LHCN-M2 (cell line): ENCODE measurements at regions not wholly inside any gene's neighbourhood (a gene's known extent, or its start where the extent isn't known, plus 50 kb on each side); places are given as distances from the start of the nearest gene placed in this dataset.

ENCODE experiments used
- DNase-seq: peaks from one replicate; pipeline ENCODE4 v3.0.0-alpha.2; 2012; ENCODE audit warnings: low read depth

DNA sequence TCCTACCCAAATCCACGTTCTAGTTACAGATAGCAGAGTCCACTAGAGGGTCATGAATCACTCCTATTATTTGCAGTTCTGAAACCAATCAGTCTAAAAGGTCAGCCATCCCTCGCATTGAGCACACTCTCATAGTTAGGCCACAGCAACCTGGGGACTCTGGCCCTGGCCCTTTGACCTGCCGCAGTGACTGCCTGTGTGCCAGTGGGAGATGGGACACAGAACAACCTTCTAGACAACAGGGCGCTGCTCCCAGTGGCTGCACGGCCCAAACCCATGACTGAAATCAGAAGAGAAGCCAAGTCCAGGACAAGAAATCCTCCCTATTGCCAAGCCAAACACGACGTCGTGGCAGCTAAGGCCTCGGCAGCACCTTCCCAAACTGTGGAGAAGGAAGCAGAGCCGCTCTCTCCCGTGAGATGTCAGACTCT lies 158.5 kb downstream of the HERPUD2 start:
- DNase-seq: no peak

DNA sequence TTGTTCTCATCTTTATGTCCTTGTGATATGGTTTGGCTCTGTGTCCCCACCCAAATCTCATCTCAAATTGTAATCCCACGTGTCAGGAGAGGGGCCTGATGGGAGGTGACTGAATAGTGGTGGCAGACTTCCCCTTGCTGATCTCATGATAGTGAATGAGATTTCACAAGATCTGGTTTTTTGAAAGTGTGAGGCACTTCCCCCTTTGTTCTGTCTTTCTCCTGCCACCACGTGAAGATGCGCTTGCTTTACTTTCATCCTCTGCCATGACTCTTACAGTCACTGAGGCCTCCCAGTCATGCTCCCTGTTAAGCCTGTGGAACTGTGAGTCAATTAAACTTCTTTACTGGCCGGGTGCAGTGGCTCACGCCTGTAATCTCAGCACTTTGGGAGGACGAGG lies 161.0 kb downstream of the HERPUD2 start:
- no peak for DNase-seq

DNA sequence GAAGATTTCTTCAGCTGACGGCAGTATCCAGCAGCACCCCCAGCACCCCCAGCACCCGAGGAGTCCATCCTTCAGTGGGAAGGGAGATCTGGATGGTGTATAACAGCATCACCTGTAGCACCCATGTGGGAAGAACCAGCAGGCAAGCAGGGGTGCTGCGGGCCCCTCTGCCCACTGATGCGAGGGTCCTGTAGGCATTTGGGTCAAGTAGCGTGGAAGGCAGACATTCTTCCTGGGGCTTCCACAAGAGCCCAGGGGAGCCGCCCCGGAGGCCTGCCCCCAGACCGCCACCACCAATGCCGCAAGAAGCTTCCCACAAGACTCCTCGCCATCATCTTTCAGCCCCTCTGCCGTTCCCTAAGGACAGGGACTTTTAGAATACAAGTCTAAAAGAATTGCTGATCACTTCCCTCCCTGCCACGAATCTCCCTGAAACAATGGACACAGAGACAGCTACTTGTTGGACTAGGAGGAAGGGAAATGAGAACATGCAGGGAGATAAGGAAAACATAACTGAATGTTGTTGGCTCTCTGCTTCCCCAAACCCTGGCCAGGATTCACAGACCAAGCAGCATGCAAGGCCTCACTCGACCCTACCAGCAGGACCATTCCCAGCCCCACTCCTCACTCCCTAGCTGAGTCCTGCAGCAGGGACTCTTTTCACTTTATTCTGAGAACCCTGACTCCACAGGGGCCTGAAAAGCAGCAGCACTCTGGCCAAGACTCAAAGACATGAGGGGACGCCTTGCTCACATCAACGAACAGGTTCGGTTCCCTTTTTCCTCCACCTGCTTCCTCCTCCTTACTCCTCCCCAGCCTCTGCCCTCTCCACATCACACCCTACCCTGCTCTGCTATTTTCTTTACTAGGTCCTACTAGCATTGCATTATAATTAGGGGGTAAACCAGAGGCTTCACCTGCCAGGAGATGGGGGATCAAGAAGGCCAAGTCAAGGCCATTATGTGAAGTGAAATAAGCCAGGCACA lies 164.5 kb downstream of the HERPUD2 start:
- DNase-seq: no peak

DNA sequence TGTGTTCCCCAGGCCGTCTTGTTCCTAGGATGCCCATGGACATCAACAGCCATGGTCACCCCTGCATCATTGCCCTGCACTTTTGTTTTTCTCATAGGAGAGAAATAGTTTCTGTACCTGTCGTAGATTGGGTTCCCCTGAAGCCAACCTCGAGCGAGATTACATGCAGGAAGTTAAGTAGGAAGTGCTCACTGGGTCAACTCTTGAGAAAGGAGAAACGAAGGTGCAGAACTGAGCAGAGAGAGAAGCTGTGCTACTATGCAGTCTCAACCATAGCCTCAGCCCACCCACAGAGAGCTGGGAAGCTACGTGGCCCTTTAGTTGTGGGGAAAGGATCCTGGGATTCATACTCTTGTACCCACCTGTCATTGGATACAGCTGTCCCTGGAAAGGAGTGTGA lies 165.2 kb downstream of the HERPUD2 start:
- no peak for DNase-seq

DNA sequence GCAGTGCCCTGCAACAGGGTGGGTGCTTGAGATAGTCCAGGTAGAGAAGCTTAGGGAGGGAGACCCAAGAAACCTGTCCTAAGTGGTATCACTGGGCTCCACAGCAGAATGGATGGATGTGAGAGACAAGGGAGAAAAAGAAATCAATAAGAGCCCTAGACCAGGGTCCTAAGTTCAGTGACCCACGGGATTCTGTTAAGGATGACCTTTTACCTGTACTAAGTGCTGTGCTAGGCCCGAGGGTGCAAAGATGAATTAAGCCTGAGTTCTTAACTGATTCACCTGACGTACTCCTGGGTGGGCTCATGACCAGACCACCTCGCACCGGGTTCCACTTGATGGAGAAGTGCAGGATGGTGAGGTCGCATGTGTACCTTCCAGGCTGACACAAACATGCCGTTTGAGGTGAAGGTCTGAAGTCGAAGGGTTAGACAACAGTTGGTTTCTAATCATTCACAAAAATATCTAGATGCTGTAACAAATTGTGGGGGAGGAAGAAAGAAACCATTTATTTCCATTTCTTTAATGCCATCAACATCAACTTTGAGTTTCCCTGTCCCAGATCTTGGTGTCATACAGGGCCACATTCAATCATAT lies 166.5 kb downstream of the HERPUD2 start:
- no peak for DNase-seq

DNA sequence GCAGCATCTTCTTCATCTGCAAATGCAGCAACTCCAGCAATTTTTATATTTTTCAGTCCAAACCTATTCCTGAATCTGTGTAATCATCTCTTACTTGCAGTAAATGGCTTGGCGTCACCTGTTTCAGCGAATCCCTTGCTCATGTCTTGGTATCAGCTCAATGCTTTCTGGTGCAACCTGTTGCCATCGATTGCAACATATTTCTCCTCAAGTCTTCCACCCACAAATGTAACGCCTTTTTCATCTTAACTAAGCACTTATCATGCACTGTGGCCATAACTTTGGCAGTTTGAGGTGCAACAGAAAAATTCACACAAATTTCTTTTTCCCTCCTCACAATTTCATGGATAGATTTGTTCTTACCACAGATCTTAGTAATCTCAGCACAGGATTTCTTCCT lies 168.3 kb downstream of the HERPUD2 start:
- no peak for DNase-seq

DNA sequence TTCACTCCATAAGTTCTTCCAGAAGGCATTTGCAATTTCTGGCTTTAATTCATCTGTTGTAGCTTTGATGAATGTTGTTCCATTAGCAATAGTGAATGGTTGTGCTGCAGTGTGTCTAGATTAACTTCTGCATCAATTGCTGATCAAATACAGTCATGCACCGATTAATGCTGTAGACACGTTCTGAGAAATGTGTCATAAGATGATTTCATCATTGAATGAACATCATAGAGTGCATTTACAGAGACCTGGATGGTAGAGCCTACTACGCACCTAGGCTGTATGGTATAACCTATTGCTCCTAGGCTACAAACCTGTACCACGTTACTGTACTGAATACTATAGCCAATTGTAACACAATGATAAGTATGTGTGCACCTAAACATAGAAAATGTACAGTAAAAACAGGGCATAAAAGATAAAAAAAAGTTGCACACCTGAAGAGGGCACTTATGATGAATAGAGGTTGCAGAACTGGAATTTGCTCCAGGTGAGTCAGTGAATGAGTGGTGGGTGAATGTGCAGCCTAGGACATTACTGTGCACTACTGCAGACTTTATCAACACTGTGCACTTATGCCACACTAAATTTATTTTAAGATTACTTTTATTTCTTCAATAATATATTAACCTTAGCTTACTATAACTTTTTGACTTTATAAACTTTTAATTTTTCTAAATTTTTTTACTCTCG lies 170.7 kb downstream of the HERPUD2 start:
- DNase-seq: no peak

DNA sequence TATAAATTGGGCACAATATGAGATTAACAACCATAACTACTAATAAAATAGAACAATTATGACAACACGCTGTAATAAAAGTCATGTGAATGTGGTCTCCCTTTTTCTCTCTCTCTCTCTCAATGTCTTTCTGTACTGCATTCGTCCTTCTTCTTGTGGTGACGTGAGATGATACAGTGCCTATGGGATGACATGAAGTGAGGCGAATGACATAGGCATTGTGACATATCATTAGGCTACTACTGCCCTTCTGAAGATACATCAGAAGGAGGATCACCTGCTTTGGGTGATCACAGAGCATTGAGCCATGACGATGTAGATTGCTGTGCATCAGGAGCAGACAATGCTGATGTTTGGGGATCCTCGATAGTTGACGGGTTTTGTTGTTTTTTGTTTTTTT lies 171.6 kb downstream of the HERPUD2 start:
- no peak for DNase-seq

DNA sequence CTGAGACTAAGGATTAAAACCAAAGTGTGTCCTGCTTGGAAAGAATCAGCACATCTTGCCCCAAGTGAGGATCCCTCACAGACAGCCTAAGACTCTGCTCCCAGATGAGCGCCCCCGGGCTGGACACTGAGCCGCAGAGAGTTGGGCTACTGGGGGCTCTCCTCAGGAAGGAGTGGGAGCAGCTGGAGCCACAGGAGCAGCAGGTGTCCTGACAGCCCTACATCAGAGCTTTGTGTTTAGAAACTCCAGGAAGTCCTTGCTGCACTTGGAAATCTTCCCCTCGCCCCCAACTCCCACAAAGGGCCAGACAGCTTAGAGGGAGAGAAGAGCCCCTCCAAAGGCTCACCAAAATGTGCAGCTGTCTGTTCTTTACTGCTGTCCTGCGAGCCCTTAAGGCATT lies 172.2 kb downstream of the HERPUD2 start:
- no peak for DNase-seq

DNA sequence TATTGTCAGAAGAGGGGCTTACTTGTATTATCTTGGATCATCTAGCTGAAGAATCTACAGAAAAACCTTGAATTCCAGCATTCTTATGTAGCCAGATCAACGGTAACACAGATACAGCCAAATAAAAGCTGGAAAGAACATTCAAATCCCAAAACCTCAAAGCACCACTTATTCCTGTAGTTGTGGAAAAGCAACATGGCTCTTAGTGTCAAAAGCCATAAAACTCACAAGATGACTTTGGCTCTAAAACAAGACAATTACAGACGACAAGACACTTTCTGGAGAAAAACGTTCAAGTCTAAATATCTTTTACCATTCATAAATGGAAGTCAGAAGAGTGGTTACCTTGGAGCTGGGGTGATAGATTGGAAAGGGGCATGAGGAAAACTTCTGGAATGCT lies 173.0 kb downstream of the HERPUD2 start:
- DNase-seq: no peak

DNA sequence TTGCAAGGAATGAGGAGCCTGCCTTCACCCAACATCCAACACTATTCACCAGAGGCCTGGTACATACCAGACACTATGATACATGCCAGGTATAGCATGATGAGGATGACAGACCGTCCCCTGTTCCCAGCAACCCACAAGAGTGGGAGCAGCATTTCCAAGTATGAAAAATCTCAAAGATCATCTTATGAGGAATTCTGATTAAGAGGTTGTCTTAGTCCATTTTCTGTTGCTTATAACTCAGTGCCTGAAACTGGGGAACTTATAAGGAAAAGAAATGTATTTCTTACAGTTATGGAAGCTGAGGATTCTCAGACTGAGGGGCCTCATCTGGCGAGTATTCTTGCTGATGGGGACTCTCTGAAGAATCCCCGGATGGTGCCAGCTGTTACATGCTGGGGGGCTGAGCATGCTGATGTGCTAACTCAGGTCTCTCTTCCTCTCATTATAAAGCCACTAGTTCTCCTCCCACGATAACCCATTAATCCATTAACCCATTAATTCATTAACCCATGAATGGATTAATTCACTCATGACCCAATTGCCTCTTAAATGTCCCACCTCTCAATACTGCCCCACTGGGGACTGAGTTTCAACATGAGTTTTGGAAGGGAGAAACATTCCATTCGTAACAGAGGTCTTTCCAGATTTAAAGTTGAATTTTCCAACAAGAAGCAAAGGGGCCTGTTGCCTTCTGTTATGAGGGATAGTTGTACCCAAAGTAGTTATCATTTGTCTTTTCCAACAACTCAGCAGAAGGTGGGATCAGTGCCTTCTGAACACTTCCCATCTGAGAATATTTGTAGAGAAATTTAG lies 173.9 kb downstream of the HERPUD2 start:
- DNase-seq: no peak

DNA sequence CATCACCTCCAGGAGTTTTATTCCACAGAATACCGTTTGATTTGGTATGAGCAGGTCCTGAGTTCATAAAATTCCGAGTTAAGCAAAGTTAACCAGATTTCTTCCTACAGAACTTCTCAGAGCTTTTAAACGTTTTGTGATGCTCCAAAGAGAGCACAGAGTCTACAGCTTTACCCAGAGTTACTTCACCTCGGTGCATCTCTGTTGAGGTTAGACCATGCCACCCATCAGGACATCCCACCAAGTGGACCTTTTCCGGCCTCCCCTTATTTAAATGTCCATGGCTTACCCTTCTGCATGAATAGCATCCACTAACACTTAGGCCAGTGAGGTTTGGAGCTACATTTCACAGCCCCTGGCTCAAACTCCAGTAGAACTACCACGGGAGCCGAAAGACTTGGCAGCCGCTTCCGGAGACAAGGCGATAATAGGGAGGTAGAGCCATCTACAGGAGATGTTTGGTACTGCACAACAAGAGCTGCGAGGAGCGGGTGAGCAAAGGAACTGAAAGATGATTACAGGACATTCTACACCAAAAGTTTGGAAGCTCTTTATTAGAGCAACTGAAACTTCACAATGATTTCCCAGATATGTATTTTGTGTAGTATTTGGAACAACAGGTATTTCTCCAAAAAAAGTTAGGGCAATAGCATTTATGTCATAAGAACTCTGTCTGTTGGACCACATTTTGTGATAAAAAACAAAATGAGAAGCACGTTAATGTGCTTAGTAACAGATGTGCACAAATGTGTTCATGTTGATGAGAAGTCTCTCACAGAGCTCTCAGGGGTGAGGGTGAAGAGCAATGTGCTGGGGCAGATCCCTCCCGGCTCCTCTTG lies 174.7 kb downstream of the HERPUD2 start:
- DNase-seq: peak; percentile 71

DNA sequence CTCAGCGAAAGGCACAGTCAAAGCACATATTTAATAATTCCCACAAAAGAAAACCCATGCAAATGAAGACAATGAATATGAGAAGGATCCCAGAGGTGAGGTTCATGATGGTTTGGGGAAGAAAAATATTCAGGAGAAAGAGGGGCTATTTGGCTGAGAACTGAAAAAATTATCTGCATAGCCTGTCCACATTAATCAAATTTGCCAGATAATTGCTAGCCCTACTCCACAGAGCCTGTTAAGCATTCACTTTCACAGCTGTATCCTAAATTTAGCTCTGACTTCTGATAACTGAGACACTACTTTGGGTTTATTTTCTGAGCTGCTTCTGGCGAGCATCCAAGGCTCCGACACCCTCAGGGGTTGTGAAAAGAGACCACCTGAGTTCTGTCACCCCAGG lies 176.2 kb downstream of the HERPUD2 start:
- DNase-seq: no peak

DNA sequence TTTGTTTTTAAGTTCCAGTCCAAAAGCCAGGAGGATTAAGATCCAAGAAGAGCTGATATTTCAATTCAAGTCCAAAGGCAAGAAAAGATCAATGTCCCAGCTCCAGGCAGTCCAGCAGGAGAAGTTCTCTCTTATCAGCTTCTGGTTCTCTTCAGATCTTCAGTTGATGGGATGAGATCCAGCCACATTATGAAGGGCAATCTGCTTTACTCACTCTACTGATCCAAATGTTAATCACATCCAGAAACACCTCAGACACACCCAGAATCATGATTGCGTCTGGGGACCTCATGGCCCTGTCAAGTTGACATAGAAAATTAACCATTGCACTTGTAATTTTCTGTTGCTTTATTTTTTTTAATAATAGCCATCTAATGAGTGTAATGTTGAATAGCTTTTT lies 178.4 kb downstream of the HERPUD2 start:
- DNase-seq: no peak

DNA sequence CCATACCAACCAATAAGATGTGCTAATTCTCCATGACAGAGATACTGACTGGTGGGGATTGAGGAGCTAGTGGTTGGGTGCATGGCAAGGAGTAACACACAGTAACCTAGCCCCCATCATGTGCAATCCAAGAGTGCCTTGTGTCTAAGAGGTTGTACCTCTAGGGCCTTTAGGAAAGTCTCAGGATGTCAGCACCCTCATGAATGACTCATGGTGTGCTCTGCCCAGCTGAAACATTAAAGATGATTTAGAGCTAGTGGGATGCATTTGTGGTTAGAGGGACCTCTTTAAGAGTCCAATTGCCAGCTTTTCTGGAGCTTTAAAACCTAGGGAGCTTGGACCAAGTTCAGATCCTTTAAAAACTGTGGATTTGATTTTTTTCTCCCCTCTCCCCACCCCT lies 181.1 kb downstream of the HERPUD2 start:
- DNase-seq: peak; percentile 50

DNA sequence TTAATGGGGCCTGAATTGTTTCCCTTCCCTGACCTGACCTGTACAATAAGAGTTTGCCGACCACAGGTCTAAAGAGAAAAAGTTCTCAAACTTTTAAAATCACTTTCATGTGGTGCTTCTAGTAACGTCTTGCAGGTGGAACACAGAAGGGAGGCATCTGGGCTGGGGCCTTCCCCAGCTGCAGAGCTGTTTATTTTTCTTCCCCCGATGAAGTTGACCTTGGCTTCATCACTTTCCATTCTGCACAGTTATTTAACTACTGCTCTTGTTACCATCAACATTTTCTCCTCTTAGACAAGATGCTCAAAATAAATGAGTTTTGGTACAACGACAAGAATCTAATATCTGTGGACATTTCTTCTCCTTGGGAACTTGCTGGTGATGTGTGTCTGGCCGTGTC lies 181.7 kb downstream of the HERPUD2 start:
- no peak for DNase-seq

DNA sequence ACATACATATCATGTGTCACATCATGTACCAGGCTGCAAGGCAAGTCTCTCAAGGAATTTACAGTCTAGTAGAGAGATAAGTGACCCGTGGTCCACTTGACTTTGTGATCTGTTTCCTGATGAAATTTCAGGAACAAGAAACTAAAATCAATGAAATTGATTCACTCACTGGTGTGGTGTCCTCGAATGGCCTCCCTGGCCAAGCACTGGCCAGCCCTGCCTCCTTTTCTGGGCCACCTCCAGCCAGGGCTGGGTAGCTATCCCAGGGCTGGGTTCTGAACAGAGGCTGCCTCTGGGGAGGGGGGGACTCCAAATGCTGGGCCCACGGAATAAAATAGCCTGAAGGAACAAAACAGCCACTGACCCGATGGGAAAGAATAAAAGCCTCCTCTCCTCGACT lies 182.2 kb downstream of the HERPUD2 start:
- no peak for DNase-seq

DNA sequence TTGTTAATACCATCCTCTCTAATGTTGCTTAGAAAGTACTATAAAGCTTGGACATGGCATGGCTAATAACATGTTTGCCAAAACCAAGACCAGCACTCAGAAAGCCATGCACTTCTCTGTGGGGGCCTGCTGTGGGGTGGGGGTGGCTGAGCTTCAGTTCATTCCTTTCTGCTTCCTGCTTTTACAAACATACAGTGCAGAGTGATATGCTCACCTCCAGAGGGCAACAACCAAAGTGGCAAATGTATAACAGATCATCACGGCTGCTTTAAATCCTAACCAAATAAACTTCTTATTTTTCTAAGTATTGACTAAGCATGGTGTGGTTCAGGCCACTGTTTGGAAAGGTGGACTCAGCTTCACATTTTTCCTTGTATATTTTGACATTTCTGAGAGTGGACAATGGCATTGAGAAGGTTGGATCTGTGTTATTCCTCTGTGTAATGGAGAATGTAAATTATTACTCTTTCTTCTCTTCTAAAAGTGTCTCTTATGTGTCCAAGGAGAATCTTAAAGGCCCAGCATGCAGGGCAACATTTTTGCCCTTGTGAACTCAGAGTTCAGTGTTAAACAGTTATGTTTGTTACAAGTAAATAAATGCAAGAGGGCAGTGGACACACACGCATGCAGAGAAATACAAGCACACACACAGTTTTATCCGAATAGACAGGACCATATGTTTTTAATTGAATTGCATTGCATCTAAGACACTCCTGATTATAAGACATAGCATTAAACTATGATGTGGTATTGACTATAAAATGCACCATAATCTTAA lies 186.1 kb downstream of the HERPUD2 start:
- DNase-seq: no peak

DNA sequence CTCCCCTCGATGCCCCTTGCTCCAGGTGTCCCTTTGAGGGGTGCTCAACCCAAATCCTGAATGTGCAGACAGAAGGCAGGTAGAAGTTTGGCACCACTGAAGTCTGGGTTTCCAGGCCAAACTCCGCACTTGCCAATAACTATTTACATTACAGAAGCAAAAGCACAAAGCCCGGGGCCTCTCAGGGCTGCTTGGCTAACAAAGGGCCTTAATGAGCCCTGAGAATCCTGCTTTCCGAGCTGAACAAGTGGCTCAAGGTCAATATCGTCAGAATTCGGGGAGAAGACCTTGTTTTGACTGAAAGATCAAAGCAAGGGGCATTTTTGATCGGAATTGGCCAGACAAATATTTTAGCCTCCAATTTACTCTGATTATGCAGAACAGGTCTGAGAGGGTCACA lies 189.9 kb downstream of the HERPUD2 start:
- no peak for DNase-seq

DNA sequence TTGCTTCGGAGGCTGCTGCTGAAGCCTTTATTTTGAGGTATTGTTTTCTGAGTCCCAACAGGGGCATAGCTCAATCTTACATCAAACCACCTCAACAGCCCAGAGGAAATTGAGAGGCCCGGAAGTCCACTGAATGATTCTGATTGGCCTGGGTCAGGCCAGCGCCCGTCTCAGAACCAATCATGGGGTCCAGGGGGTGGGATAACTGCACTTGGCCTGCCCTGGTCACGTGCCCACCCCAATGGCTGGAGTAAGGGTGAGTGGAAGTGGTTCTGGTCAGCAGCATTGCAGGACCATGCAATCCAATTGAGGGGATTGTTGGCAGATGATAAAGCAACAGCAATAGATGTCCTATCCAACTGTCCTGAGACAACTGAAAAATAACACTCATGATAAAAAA lies 190.6 kb downstream of the HERPUD2 start:
- no peak for DNase-seq
